ENCODE measurements at regions not wholly inside any gene's neighbourhood (a gene's known extent, or its start where the extent isn't known, plus 50 kb on each side); places are given as distances from the start of the nearest gene placed in this dataset.

GRCh38 chr15:70172566-70173225 is 75.0 kb upstream of the TLE3 start:
- TF ChIP-seq POLR2A (IDR thresholded peaks at IDR 0.05; ENCODE audit: low read depth, low read length) (no peak), SUZ12 (IDR thresholded peaks at IDR 0.05; ENCODE audit: unreplicated experiment) (no peak), POLR2AphosphoS5 (IDR thresholded peaks at IDR 0.05; ENCODE audit: low read length) (no peak), MYC (IDR thresholded peaks at IDR 0.05; ENCODE audit: insufficient read depth, insufficient read length, insufficient replicate concordance, low read length, severe bottlenecking) (no peak)
